Gastrocnemius medialis (tissue), 4 donors: ENCODE measurements at regions not wholly inside any gene's neighbourhood (a gene's known extent, or its start where the extent isn't known, plus 50 kb on each side); places are given as distances from the start of the nearest gene placed in this dataset.

Source experiments
- CTCF ChIP-seq, 5 experiments: fragments of 450-650 bp in 3 of 5; fragments of 200-600 bp in 2 of 5; sonication (generic) in 2 of 5; IDR thresholded peaks in 4 of 5; conservative IDR thresholded peaks in 1 of 5; 1 replicate in 4 of 5; 2 replicates in 1 of 5; pipeline ENCODE4 v1.5.1; 2016 to 2019; ENCODE audit warnings: antibody characterized with exemption in 5 of 5, mild to moderate bottlenecking in 3 of 5, moderate library complexity in 3 of 5
- POLR2A ChIP-seq, 2 donors: fragments of 450-650 bp; IDR thresholded peaks; one replicate each; pipeline ENCODE4 v1.6.1; 2017; ENCODE audit warnings: antibody characterized with exemption in 2 of 2, mild to moderate bottlenecking in 2 of 2, moderate library complexity in 2 of 2

GRCh38 chr2:38194751-38195150 is 118.8 kb upstream of the CYP1B1 start:
- TF ChIP-seq CTCF (IDR thresholded peaks at IDR 0.05 in 4 of 5, conservative IDR thresholded peaks at IDR 0.05 in 1 of 5) (no peak), POLR2A (IDR thresholded peaks at IDR 0.05) (no peak)
